SK-N-MC (cell line): ENCODE measurements at regions not wholly inside any gene's neighbourhood (a gene's known extent, or its start where the extent isn't known, plus 50 kb on each side); places are given as distances from the start of the nearest gene placed in this dataset.

ENCODE experiments used
- DNase-seq: peaks from one replicate; pipeline ENCODE4 v3.0.0-alpha.2; 2011; ENCODE audit warnings: low read depth, low spot score
- H3K27ac ChIP-seq: fragments of 200-600 bp; sonication (generic); 2 replicates; pipeline ENCODE4 v1.5.1; 2016; ENCODE audit warnings: mixed run types
- H3K36me3 ChIP-seq: fragments of 200-600 bp; sonication (generic); 2 replicates; pipeline ENCODE4 v1.6.1; 2017; ENCODE audit warnings: antibody characterized with exemption, low read length, mixed read lengths; ENCODE audit not compliant: insufficient read depth
- H3K4me3 ChIP-seq: fragments of 200-600 bp; sonication (generic); 2 replicates; pipeline ENCODE4 v1.5.1; 2016
- H3K9ac ChIP-seq: fragments of 200-600 bp; sonication (generic); 2 replicates; pipeline ENCODE4 v1.8.0; 2017; ENCODE audit warnings: mixed run types, mixed read lengths; ENCODE audit not compliant: insufficient read length
- H3K9me3 ChIP-seq: fragments of 200-600 bp; sonication (generic); 2 replicates; pipeline ENCODE4 v1.6.1; 2017; ENCODE audit warnings: low read depth, mild to moderate bottlenecking, antibody characterized with exemption, low read length, moderate library complexity, mixed read lengths
- EZH2 ChIP-seq: fragments of 200-600 bp; sonication (generic); IDR thresholded peaks from one replicate; pipeline ENCODE4 v1.6.1; 2017; ENCODE audit warnings: antibody characterized with exemption
- FOXP2 ChIP-seq: optimal IDR thresholded peaks from 2 replicates; pipeline ENCODE3; 2011; ENCODE audit warnings: mild to moderate bottlenecking, moderate library complexity; ENCODE audit not compliant: insufficient read depth; ENCODE audit errors: extremely low read length, control extremely low read depth
- POLR2AphosphoS5 ChIP-seq: IDR thresholded peaks from 2 replicates; pipeline ENCODE4 v1.6.1; 2012; ENCODE audit warnings: mild to moderate bottlenecking, low read depth, low read length, borderline replicate concordance

GRCh38 chr7:41501006-41501405 lies 201.9 kb downstream of the INHBA start:
- Histone ChIP-seq H3K9ac (no peak overlapping the region), H3K9me3 (no peaks in the 10 kb centered on the region), H3K4me3 (no peak overlapping the region), H3K27ac (no peak overlapping the region), H3K36me3 (no peaks in the 10 kb centered on the region)
- DNase-seq = no peak
- TF ChIP-seq FOXP2 (no peak), EZH2 (no peak), POLR2AphosphoS5 (no peak)

DNA sequence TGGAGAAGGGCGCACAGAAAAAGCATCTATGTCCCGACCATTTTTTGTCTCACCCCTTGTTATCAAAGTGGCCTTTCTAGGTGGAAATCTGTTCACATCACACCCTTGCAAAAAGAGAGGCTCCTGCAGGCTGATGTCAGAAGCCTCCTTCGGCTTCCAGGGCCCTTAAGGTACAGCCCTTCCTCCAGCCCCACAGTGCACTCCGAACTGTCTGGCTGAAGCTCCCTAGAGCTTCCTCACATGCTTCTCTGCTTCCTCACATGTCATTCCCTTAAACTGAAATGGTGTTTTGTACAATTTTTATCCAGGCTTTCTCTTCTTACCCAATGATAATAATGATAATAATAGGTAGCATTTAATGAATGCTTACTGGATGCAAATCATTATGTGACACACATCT lies 210.3 kb downstream of the INHBA start:
- no peak overlapping the region for H3K4me3 ChIP-seq
- no peaks in the 10 kb centered on the region for H3K9me3 ChIP-seq
- no peak overlapping the region for H3K27ac ChIP-seq
- TF ChIP-seq POLR2AphosphoS5 = no peak
- TF ChIP-seq EZH2 = no peak
- TF ChIP-seq FOXP2 = no peak
- DNase-seq = no peak
- no peaks in the 10 kb centered on the region for H3K36me3 ChIP-seq
- H3K9ac ChIP-seq = no peak overlapping the region

DNA sequence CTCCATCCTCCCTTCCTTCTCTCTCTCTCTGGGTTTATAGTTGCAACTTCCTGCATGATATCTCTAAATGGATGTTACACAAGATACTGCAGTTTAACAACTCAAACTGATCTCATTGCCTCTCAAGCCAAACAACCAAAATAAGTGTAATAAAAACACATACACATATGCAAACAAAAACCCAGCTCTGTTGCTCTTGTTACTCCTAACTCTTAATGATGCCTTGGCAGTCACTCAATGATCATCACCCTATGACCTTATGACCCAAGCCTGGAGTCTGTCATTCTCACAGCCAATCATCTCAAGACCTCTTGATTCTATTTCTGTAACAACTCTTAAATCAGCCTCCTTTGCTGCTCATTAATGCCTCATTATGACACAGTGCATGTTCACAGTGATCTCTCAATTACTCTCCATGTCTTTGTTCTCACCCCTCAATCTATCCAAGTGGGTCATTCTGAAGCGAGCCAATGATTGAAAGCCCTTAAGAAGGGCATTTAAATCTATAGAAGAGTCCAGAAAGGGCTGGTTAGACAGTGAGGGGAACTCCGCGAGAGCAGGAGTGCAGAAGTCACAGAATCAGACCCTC lies 210.9 kb downstream of the INHBA start:
- TF ChIP-seq EZH2 (no peak), FOXP2 (no peak), POLR2AphosphoS5 (no peak)
- no peak for DNase-seq
- no peak overlapping the region for H3K9ac ChIP-seq
- no peaks in the 10 kb centered on the region for H3K9me3 ChIP-seq
- H3K4me3 ChIP-seq = no peak overlapping the region
- no peaks in the 10 kb centered on the region for H3K36me3 ChIP-seq
- no peak overlapping the region for H3K27ac ChIP-seq

GRCh38 chr7:41491308-41491707 lies 211.6 kb downstream of the INHBA start:
- no peak for DNase-seq
- H3K9ac ChIP-seq = no peak overlapping the region
- no peaks in the 10 kb centered on the region for H3K9me3 ChIP-seq
- TF ChIP-seq POLR2AphosphoS5 (no peak), FOXP2 (no peak), EZH2 (no peak)
- H3K4me3 ChIP-seq = no peak overlapping the region
- H3K27ac ChIP-seq = no peak overlapping the region
- no peaks in the 10 kb centered on the region for H3K36me3 ChIP-seq

DNA sequence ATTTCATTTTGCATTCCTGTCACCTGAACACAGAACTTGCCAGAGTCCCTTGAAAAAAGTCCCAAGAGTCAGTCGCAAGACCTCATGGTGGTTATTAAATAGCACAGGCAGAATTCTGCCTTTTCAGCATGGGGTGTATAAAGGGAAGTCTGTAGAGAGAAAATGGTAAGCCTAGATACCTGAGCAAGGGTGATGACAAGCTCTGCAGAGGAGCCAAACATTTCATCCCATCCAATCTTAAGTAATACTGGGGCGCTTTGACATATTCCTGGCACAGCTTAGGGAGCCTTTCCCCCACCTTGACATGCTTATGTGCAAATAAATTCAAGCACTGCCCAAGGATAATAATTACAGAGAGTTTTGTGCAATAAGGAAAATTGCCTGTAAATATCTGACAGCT lies 213.0 kb downstream of the INHBA start:
- Histone ChIP-seq H3K9me3 (no peaks in the 10 kb centered on the region), H3K9ac (no peak overlapping the region), H3K4me3 (no peak overlapping the region), H3K27ac (no peak overlapping the region), H3K36me3 (no peaks in the 10 kb centered on the region)
- DNase-seq = no peak
- TF ChIP-seq FOXP2 (no peak), POLR2AphosphoS5 (no peak)

DNA sequence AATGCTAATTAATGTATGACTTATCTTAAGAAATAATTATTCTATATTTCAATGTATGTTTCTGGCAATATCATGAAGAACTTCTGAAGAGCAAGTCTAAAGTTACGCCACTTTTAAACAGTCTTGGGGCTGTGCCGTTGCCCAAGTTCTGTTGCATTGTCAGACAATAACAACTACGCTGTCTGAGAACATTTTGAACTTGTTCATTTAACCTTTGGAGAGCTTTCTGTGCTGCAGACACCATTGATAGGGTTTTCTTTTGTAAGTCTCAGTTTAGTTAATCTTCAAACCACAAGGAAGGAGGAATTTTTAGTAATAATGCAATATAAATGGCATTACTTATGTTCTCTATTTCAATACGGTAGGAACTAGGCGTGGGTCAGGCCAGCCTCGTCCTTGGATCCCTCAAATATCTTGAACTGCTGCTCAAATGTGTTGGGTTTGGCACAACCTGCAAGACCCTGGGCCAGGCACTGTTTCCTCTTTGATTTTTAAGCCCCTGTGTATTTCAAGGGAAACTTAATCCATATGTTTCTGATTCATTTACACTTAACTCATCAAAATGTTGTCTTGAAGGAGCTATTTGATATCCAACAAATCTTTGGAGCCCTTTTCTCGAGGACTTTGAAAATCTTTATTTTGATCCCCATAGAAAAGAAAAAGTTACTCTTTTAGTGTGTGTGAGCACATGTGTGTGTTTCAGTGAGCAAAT lies 215.5 kb downstream of the INHBA start:
- TF ChIP-seq EZH2 (no peak), POLR2AphosphoS5 (no peak), FOXP2 (no peak)
- H3K9me3 ChIP-seq = no peaks in the 10 kb centered on the region
- H3K27ac ChIP-seq = no peak overlapping the region
- no peak overlapping the region for H3K9ac ChIP-seq
- H3K36me3 ChIP-seq = no peaks in the 10 kb centered on the region
- no peak for DNase-seq
- no peak overlapping the region for H3K4me3 ChIP-seq

GRCh38 chr7:41481353-41481752 lies 221.5 kb downstream of the INHBA start:
- H3K9ac ChIP-seq = no peak overlapping the region
- no peaks in the 10 kb centered on the region for H3K9me3 ChIP-seq
- TF ChIP-seq EZH2 = no peak
- no peak for TF ChIP-seq FOXP2
- TF ChIP-seq POLR2AphosphoS5 = no peak
- no peak for DNase-seq
- no peaks in the 10 kb centered on the region for H3K36me3 ChIP-seq
- H3K4me3 ChIP-seq = no peak overlapping the region
- H3K27ac ChIP-seq = no peak overlapping the region

DNA sequence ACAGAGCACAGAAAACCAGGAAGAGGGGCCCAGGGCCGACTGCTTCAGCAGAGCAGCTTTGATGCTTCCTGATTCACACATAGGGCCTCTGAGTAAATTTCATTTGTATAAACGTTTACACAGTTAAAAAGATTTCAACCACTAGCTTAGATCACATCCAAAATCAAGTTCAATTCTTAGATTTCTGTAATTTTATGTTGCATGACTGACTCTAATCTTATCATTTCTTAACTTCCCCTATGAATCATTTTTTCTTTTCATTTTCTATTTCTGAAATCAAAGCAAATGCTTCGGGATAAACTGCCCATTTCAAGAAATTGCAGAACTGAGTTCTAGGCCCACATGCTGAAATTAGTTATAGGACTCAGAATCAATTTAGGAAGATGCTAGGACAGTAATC lies 224.7 kb downstream of the INHBA start:
- H3K4me3 ChIP-seq = no peak overlapping the region
- H3K9me3 ChIP-seq = no peaks in the 10 kb centered on the region
- DNase-seq = no peak
- H3K36me3 ChIP-seq = no peaks in the 10 kb centered on the region
- no peak overlapping the region for H3K9ac ChIP-seq
- H3K27ac ChIP-seq = no peak overlapping the region
- TF ChIP-seq FOXP2 (no peak), EZH2 (no peak), POLR2AphosphoS5 (no peak)

DNA sequence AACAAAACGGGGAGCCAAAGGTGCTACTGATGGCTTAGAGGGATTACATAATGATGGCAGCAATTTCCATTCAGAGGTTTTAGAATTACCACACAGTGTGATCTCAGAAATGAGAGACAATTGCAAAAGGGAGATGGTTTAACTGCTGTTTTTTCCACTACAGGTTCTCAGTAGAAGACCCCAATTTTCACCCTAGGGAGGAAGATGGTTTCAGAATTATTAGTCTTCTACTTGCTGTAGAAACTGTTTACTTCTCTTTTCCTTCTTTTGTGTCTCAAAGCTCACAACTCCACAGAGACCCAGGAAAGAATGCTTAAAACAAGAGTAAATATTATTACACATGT lies 226.5 kb downstream of the INHBA start:
- TF ChIP-seq EZH2 = no peak
- no peak for TF ChIP-seq FOXP2
- TF ChIP-seq POLR2AphosphoS5 = no peak
- H3K4me3 ChIP-seq = no peak overlapping the region
- H3K9me3 ChIP-seq = no peaks in the 10 kb centered on the region
- H3K27ac ChIP-seq = no peak overlapping the region
- no peak for DNase-seq
- H3K36me3 ChIP-seq = no peaks in the 10 kb centered on the region
- H3K9ac ChIP-seq = no peak overlapping the region
